ENCODE measurements at regions not wholly inside any gene's neighbourhood (a gene's known extent, or its start where the extent isn't known, plus 50 kb on each side); places are given as distances from the start of the nearest gene placed in this dataset.

GRCh38 chr9:99300603-99301002, 78.5 kb downstream of the SEC61B start:
- TF ChIP-seq, protein P1, sequence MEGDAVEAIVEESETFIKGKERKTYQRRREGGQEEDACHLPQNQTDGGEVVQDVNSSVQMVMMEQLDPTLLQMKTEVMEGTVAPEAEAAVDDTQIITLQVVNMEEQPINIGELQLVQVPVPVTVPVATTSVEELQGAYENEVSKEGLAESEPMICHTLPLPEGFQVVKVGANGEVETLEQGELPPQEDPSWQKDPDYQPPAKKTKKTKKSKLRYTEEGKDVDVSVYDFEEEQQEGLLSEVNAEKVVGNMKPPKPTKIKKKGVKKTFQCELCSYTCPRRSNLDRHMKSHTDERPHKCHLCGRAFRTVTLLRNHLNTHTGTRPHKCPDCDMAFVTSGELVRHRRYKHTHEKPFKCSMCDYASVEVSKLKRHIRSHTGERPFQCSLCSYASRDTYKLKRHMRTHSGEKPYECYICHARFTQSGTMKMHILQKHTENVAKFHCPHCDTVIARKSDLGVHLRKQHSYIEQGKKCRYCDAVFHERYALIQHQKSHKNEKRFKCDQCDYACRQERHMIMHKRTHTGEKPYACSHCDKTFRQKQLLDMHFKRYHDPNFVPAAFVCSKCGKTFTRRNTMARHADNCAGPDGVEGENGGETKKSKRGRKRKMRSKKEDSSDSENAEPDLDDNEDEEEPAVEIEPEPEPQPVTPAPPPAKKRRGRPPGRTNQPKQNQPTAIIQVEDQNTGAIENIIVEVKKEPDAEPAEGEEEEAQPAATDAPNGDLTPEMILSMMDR (IDR thresholded peaks at IDR 0.05): no peak
- TF ChIP-seq EP300 (IDR thresholded peaks at IDR 0.05) (no peak), POLR2A (IDR thresholded peaks at IDR 0.05) (no peak), POLR2AphosphoS5 (IDR thresholded peaks at IDR 0.05) (no peak)
